ENCODE measurements at regions not wholly inside any gene's neighbourhood (a gene's known extent, or its start where the extent isn't known, plus 50 kb on each side); places are given as distances from the start of the nearest gene placed in this dataset.

GRCh38 chr20:7490288-7490687 is 450.0 kb downstream of the HAO1 start (continued):
- TF ChIP-seq ZNF830 (tag by site-specific recombination; IDR thresholded peaks at IDR 0.05; ENCODE audit: low read depth): no peak

- CTCF ChIA-PET: no interaction called here
Observed at GRCh38 chr20:7492257-7492656, 448.0 kb downstream of the HAO1 start.

GRCh38 chr20:7493311-7493710 is 446.9 kb downstream of the HAO1 start:
- Histone ChIP-seq H3K36me3 (ENCODE audit: control insufficient read depth in 2 of 2, insufficient read depth in 1 of 2, low read length in 2 of 2) (no peaks in the 10 kb centered on the region), H3K9me3 (ENCODE audit: control insufficient read depth, insufficient read depth, low read depth, low read length) (no peaks in the 10 kb centered on the region), H3K27ac (ENCODE audit: extremely low read depth, low read depth, low read length) (no peak overlapping the region), H3K4me1 (ENCODE audit: control insufficient read depth, insufficient read depth, low read length) (no peaks in the 10 kb centered on the region), H3K4me3 (ENCODE audit: low read depth, low read length) (no peak overlapping the region)
- TF ChIP-seq ZNF140 (tag by site-specific recombination; IDR thresholded peaks at IDR 0.05): no peak
- ChIA-PET CTCF (no interaction called here), POLR2A (no interaction called here)

More at GRCh38 chr20:7492257-7492656, 448.0 kb downstream of the HAO1 start:
- H3K9me3 ChIP-seq (ENCODE audit: control insufficient read depth, insufficient read depth, low read depth, low read length): no peaks in the 10 kb centered on the region
- no peak overlapping the region for H3K4me3 ChIP-seq (ENCODE audit: low read depth, low read length)
- TF ChIP-seq ZNF776 (tag by site-specific recombination; IDR thresholded peaks at IDR 0.05; ENCODE audit: borderline replicate concordance): no peak
- no peak for TF ChIP-seq ZNF266 (tag by site-specific recombination; IDR thresholded peaks at IDR 0.05; ENCODE audit: low read depth)
- TF ChIP-seq ZNF169 (tag by site-specific recombination; IDR thresholded peaks at IDR 0.05): no peak
- TF ChIP-seq, protein P1, sequence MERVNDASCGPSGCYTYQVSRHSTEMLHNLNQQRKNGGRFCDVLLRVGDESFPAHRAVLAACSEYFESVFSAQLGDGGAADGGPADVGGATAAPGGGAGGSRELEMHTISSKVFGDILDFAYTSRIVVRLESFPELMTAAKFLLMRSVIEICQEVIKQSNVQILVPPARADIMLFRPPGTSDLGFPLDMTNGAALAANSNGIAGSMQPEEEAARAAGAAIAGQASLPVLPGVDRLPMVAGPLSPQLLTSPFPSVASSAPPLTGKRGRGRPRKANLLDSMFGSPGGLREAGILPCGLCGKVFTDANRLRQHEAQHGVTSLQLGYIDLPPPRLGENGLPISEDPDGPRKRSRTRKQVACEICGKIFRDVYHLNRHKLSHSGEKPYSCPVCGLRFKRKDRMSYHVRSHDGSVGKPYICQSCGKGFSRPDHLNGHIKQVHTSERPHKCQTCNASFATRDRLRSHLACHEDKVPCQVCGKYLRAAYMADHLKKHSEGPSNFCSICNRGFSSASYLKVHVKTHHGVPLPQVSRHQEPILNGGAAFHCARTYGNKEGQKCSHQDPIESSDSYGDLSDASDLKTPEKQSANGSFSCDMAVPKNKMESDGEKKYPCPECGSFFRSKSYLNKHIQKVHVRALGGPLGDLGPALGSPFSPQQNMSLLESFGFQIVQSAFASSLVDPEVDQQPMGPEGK (tag by site-specific recombination; IDR thresholded peaks at IDR 0.05): no peak
- no peak for TF ChIP-seq RBAK (tag by site-specific recombination; IDR thresholded peaks at IDR 0.05)
- TF ChIP-seq ZNF175 (tag by site-specific recombination; IDR thresholded peaks at IDR 0.05): no peak
- TF ChIP-seq SP2 (tag by site-specific recombination; IDR thresholded peaks at IDR 0.05): no peak
- TF ChIP-seq ZNF23 (tag by site-specific recombination; IDR thresholded peaks at IDR 0.05; ENCODE audit: borderline replicate concordance): no peak
- H3K27ac ChIP-seq (ENCODE audit: extremely low read depth, low read depth, low read length): no peak overlapping the region
- no peaks in the 10 kb centered on the region for H3K36me3 ChIP-seq (ENCODE audit: control insufficient read depth in 2 of 2, insufficient read depth in 1 of 2, low read length in 2 of 2)
- H3K4me1 ChIP-seq (ENCODE audit: control insufficient read depth, insufficient read depth, low read length): no peaks in the 10 kb centered on the region
- POLR2A ChIA-PET: no interaction called here

- Histone ChIP-seq H3K36me3 (ENCODE audit: control insufficient read depth in 2 of 2, insufficient read depth in 1 of 2, low read length in 2 of 2) (no peaks in the 10 kb centered on the region), H3K4me3 (ENCODE audit: low read depth, low read length) (no peak overlapping the region), H3K9me3 (ENCODE audit: control insufficient read depth, insufficient read depth, low read depth, low read length) (no peaks in the 10 kb centered on the region), H3K4me1 (ENCODE audit: control insufficient read depth, insufficient read depth, low read length) (no peaks in the 10 kb centered on the region), H3K27ac (ENCODE audit: extremely low read depth, low read depth, low read length) (no peak overlapping the region)
- POLR2A ChIA-PET: no interaction called here
- TF ChIP-seq CTCF (tag by site-specific recombination; IDR thresholded peaks at IDR 0.05) (no peak), ZBTB48 (tag by site-specific recombination; IDR thresholded peaks at IDR 0.05) (no peak), GLIS1 (tag by site-specific recombination; IDR thresholded peaks at IDR 0.05) (no peak), REPIN1 (tag by site-specific recombination; IDR thresholded peaks at IDR 0.05; ENCODE audit: low read depth) (no peak), ZNF449 (tag by site-specific recombination; IDR thresholded peaks at IDR 0.05) (no peak), ZNF416 (tag by site-specific recombination; IDR thresholded peaks at IDR 0.05) (no peak), ZNF501 (tag by site-specific recombination; IDR thresholded peaks at IDR 0.05) (no peak), ZNF645 (tag by site-specific recombination; IDR thresholded peaks at IDR 0.05) (no peak), ZNF184 (tag by site-specific recombination; IDR thresholded peaks at IDR 0.05) (no peak), ZFHX2 (tag by site-specific recombination; conservative IDR thresholded peaks at IDR 0.05) (no peak), SP2 (tag by site-specific recombination; IDR thresholded peaks at IDR 0.05) (no peak), IKZF3 (tag by site-specific recombination; IDR thresholded peaks at IDR 0.05) (no peak), ZNF747 (tag by site-specific recombination; IDR thresholded peaks at IDR 0.05) (no peak), ZNF146 (tag by site-specific recombination; IDR thresholded peaks at IDR 0.05) (no peak), ZNF366 (tag by site-specific recombination; conservative IDR thresholded peaks at IDR 0.05) (no peak), ZNF394 (tag by site-specific recombination; IDR thresholded peaks at IDR 0.05; ENCODE audit: borderline replicate concordance) (no peak)
- CTCF ChIA-PET: interaction anchor here (0.7 kb wide), 1 partner anchor 49 kb away, joined by 4 read pairs; no protein-coding TSS in a partner anchor
Observed at GRCh38 chr20:7496394-7496991, 443.8 kb downstream of the HAO1 start.
